Mesodermal cell (in vitro differentiated cells): ENCODE measurements at regions not wholly inside any gene's neighbourhood (a gene's known extent, or its start where the extent isn't known, plus 50 kb on each side); places are given as distances from the start of the nearest gene placed in this dataset.

Experiments used
- H3K27ac ChIP-seq: 2 replicates; pipeline ENCODE4 v1.7.0; 2013; ENCODE audit warnings: mild to moderate bottlenecking, low read depth, low read length, moderate library complexity; ENCODE audit not compliant: severe bottlenecking
- H3K36me3 ChIP-seq: 2 replicates; pipeline ENCODE4 v1.7.1; 2013; ENCODE audit warnings: mild to moderate bottlenecking, low read length, moderate library complexity; ENCODE audit not compliant: control insufficient read depth, insufficient read depth
- H3K4me1 ChIP-seq: one replicate; pipeline ENCODE4 v1.7.1; 2013; ENCODE audit warnings: mild to moderate bottlenecking, low read length; ENCODE audit not compliant: insufficient read depth, control insufficient read depth, poor library complexity, severe bottlenecking
- H3K4me3 ChIP-seq: 2 replicates; pipeline ENCODE4 v1.7.0; 2013; ENCODE audit warnings: low read length, control low read depth, mild to moderate bottlenecking; ENCODE audit not compliant: insufficient read depth, poor library complexity, severe bottlenecking; ENCODE audit errors: extremely low read depth
- H3K9me3 ChIP-seq: 2 replicates; pipeline ENCODE4 v1.7.1; 2013; ENCODE audit warnings: mild to moderate bottlenecking, low read length, moderate library complexity; ENCODE audit not compliant: control insufficient read depth
- WGBS, 2 experiments: methylation state at CpG; one replicate each; pipeline ENCODE4 v1.1.5; 2013; ENCODE audit warnings: missing lambda C conversion rate in 2 of 2; ENCODE audit not compliant: insufficient coverage in 2 of 2; 5-methylcytosine and 5-hydroxymethylcytosine counted together

GRCh38 chr7:81140775-81141174 lies 221.9 kb upstream of the SEMA3C start:
- H3K4me1 ChIP-seq, result no peaks in the 10 kb centered on the region
- no peak overlapping the region for H3K4me3 ChIP-seq
- H3K9me3 ChIP-seq, result no peaks in the 10 kb centered on the region
- no peak overlapping the region for H3K27ac ChIP-seq
- no peaks in the 10 kb centered on the region for H3K36me3 ChIP-seq
- WGBS, 2 experiments, result 75 to 94% methylated on average over 2 of the region's 3 CpGs

- H3K27ac ChIP-seq, result no peak overlapping the region
- H3K9me3 ChIP-seq, result no peaks in the 10 kb centered on the region
- H3K4me3 ChIP-seq, result no peak overlapping the region
- no peaks in the 10 kb centered on the region for H3K4me1 ChIP-seq
- 93% methylated on average over 2 of the region's 2 CpGs; no CpG with 5 or more reads in 1 of the 2 experiments for WGBS, 2 experiments
- no peaks in the 10 kb centered on the region for H3K36me3 ChIP-seq
Measured at GRCh38 chr7:81140252-81140651, 221.4 kb upstream of the SEMA3C start.

- Histone ChIP-seq H3K9me3 (no peaks in the 10 kb centered on the region), H3K4me3 (no peak overlapping the region), H3K36me3 (no peaks in the 10 kb centered on the region), H3K27ac (no peak overlapping the region), H3K4me1 (no peaks in the 10 kb centered on the region)
- no CpG with 5 or more reads among the region's 1 CpG for WGBS, 2 experiments
Measured at GRCh38 chr7:81138870-81139269, 220.0 kb upstream of the SEMA3C start.

GRCh38 chr7:81135324-81135723 lies 216.5 kb upstream of the SEMA3C start:
- 67 to 94% methylated on average over 1 to 2 of the region's 4 CpGs for WGBS, 2 experiments
- H3K9me3 ChIP-seq, result no peaks in the 10 kb centered on the region
- H3K36me3 ChIP-seq, result no peaks in the 10 kb centered on the region
- H3K27ac ChIP-seq, result no peak overlapping the region
- no peaks in the 10 kb centered on the region for H3K4me1 ChIP-seq
- H3K4me3 ChIP-seq, result no peak overlapping the region

GRCh38 chr7:81128011-81128410 lies 209.2 kb upstream of the SEMA3C start:
- WGBS, 2 experiments, result 67 to 100% methylated on average over 1 of the region's 1 CpG

GRCh38 chr7:81120803-81121202 lies 202.0 kb upstream of the SEMA3C start:
- 75 to 80% methylated on average over 2 to 3 of the region's 4 CpGs for WGBS, 2 experiments
- H3K27ac ChIP-seq, result no peak overlapping the region
- no peaks in the 10 kb centered on the region for H3K4me1 ChIP-seq
- no peaks in the 10 kb centered on the region for H3K36me3 ChIP-seq
- no peak overlapping the region for H3K4me3 ChIP-seq
- H3K9me3 ChIP-seq, result no peaks in the 10 kb centered on the region

More at GRCh38 chr7:81128011-81128410, 209.2 kb upstream of the SEMA3C start:
- no peak overlapping the region for H3K4me3 ChIP-seq
- H3K4me1 ChIP-seq, result no peaks in the 10 kb centered on the region
- H3K9me3 ChIP-seq, result peaks cover 22% of the 10 kb centered on the region
- H3K27ac ChIP-seq, result no peak overlapping the region
- no peaks in the 10 kb centered on the region for H3K36me3 ChIP-seq

GRCh38 chr7:81120111-81120510 lies 201.3 kb upstream of the SEMA3C start:
- WGBS, 2 experiments, result 87 to 100% methylated on average over 1 to 2 of the region's 4 CpGs
- H3K9me3 ChIP-seq, result no peaks in the 10 kb centered on the region
- no peaks in the 10 kb centered on the region for H3K36me3 ChIP-seq

GRCh38 chr7:81114633-81115032 lies 195.8 kb upstream of the SEMA3C start:
- Histone ChIP-seq H3K4me3 (no peak overlapping the region), H3K27ac (no peak overlapping the region), H3K9me3 (no peaks in the 10 kb centered on the region), H3K4me1 (peaks cover 19% of the 10 kb centered on the region), H3K36me3 (no peaks in the 10 kb centered on the region)
- WGBS, 2 experiments, result no CpG with 5 or more reads among the region's 1 CpG

More at GRCh38 chr7:81120111-81120510, 201.3 kb upstream of the SEMA3C start:
- H3K4me1 ChIP-seq, result no peaks in the 10 kb centered on the region
- H3K27ac ChIP-seq, result no peak overlapping the region
- H3K4me3 ChIP-seq, result no peak overlapping the region

GRCh38 chr7:81112731-81113130 lies 193.9 kb upstream of the SEMA3C start:
- no peaks in the 10 kb centered on the region for H3K36me3 ChIP-seq
- H3K4me1 ChIP-seq, result peaks cover 19% of the 10 kb centered on the region
- no peak overlapping the region for H3K27ac ChIP-seq
- H3K9me3 ChIP-seq, result no peaks in the 10 kb centered on the region
- H3K4me3 ChIP-seq, result no peak overlapping the region
- WGBS, 2 experiments, result no CpG with 5 or more reads among the region's 1 CpG

GRCh38 chr7:81111781-81112540 lies 193.1 kb upstream of the SEMA3C start:
- H3K27ac ChIP-seq, result peak overlapping the region; percentile 89
- no CpG with 5 or more reads among the region's 11 CpGs for WGBS, 2 experiments
- H3K9me3 ChIP-seq, result no peaks in the 10 kb centered on the region
- no peaks in the 10 kb centered on the region for H3K36me3 ChIP-seq
- H3K4me3 ChIP-seq, result no peak overlapping the region
- H3K4me1 ChIP-seq, result peaks cover 19% of the 10 kb centered on the region

GRCh38 chr7:81111358-81111757 lies 192.5 kb upstream of the SEMA3C start:
- H3K4me1 ChIP-seq, result peaks cover 19% of the 10 kb centered on the region
- H3K36me3 ChIP-seq, result no peaks in the 10 kb centered on the region
- H3K4me3 ChIP-seq, result no peak overlapping the region
- H3K9me3 ChIP-seq, result no peaks in the 10 kb centered on the region
- WGBS, 2 experiments, result no CpG with 5 or more reads among the region's 1 CpG
- H3K27ac ChIP-seq, result peak overlapping the region; percentile 89
